B cell (primary cell): ENCODE measurements at regions not wholly inside any gene's neighbourhood (a gene's known extent, or its start where the extent isn't known, plus 50 kb on each side); places are given as distances from the start of the nearest gene placed in this dataset.

Experiments
- ATAC-seq: fragments of 200-7000 bp; cut with Tn5 transposase; one replicate; pipeline ENCODE4 v1.10.0; 2021; ENCODE audit warnings: low read depth, mild to moderate bottlenecking, moderate number of reproducible peaks, moderate library complexity
- CTCF ChIA-PET: fragments of 350-600 bp; sonication (Branson Sonifier 250); formaldehyde crosslinking; loops from one replicate; lab custom pipeline; 2021; ENCODE audit warnings: antibody characterized with exemption, inconsistent platforms; lab: Charles Lee
- POLR2A ChIA-PET: fragments of 350-600 bp; sonication (Branson Sonifier 250); formaldehyde crosslinking; loops from one replicate; lab custom pipeline; 2021; ENCODE audit warnings: antibody characterized with exemption; lab: Charles Lee
- DNase-seq: peaks from one replicate; pipeline ENCODE4 v3.0.0; 2013
- H2AFZ ChIP-seq: 2 replicates; pipeline ENCODE4 v1.6.1; 2012; ENCODE audit warnings: mild to moderate bottlenecking, low read depth, low read length; ENCODE audit not compliant: insufficient read depth, poor library complexity, severe bottlenecking
- H3K27ac ChIP-seq, 2 donors: 1 replicate in 1 of 2; 2 replicates in 1 of 2; pipeline ENCODE4 v1.5.1; 2012 to 2013; ENCODE audit warnings: low read length in 2 of 2, mild to moderate bottlenecking in 2 of 2, moderate library complexity in 1 of 2
- H3K27me3 ChIP-seq, 4 experiments: fragments of 200-600 bp in 1 of 4; sonication (generic) in 1 of 4; replicated peaks in 1 of 4; 1 replicate in 2 of 4; 2 replicates in 2 of 4; pipeline versions ENCODE4 v1.6.1 to v1.7.0; 2013 to 2016; ENCODE audit warnings: low read length in 3 of 4, mild to moderate bottlenecking in 2 of 4, mixed read lengths in 1 of 4, moderate library complexity in 1 of 4; ENCODE audit not compliant: insufficient read depth in 4 of 4, control insufficient read depth in 3 of 4; ENCODE audit errors: control extremely low read depth in 1 of 4
- H3K36me3 ChIP-seq, 2 experiments: replicated peaks in 1 of 2; 1 replicate in 1 of 2; 2 replicates in 1 of 2; pipeline versions ENCODE4 v1.6.1 to v1.7.1; 2013; ENCODE audit warnings: low read length in 1 of 2; ENCODE audit not compliant: insufficient read depth in 2 of 2, control insufficient read depth in 1 of 2; ENCODE audit errors: control extremely low read depth in 1 of 2, extremely low read depth in 1 of 2
- H3K4me1 ChIP-seq, 2 donors: fragments of 200-600 bp in 1 of 2; sonication (generic) in 1 of 2; 1 replicate in 1 of 2; 2 replicates in 1 of 2; pipeline versions ENCODE4 v1.5.1 to v1.6.1; 2013 to 2017; ENCODE audit warnings: low read length in 2 of 2; ENCODE audit not compliant: control insufficient read depth in 2 of 2, insufficient read depth in 2 of 2
- H3K4me2 ChIP-seq: replicated peaks from 2 replicates; pipeline ENCODE3; 2012; ENCODE audit warnings: mild to moderate bottlenecking, low read depth, low read length; ENCODE audit not compliant: poor library complexity, severe bottlenecking
- H3K4me3 ChIP-seq, 5 experiments: fragments of 200-600 bp in 1 of 5; sonication (generic) in 1 of 5; 1 replicate in 3 of 5; 2 replicates in 2 of 5; pipeline versions ENCODE4 v1.5.1 to v1.7.0; 2011 to 2016; ENCODE audit warnings: low read length in 4 of 5, mild to moderate bottlenecking in 4 of 5, low read depth in 2 of 5, control low read depth in 1 of 5, moderate library complexity in 1 of 5; ENCODE audit not compliant: insufficient read depth in 1 of 5; ENCODE audit errors: control extremely low read depth in 1 of 5, extremely low read depth in 1 of 5
- H3K79me2 ChIP-seq: fragments of 200-600 bp; sonication (generic); one replicate; pipeline ENCODE4 v1.6.0; 2016; ENCODE audit warnings: low read length; ENCODE audit not compliant: control insufficient read depth, insufficient read depth
- H3K9ac ChIP-seq: fragments of 200-600 bp; sonication (generic); 2 replicates; pipeline ENCODE4 v1.6.1; 2017; ENCODE audit warnings: mild to moderate bottlenecking, low read length, moderate library complexity
- H3K9me3 ChIP-seq, 3 donors: one replicate each; pipeline versions ENCODE4 v1.6.1 to v1.7.1; 2013; ENCODE audit warnings: low read length in 2 of 3; ENCODE audit not compliant: control insufficient read depth in 2 of 3, insufficient read depth in 1 of 3; ENCODE audit errors: control extremely low read depth in 1 of 3
- H4K20me1 ChIP-seq: 2 replicates; pipeline ENCODE4 v1.6.0; 2012; ENCODE audit warnings: mild to moderate bottlenecking, low read length; ENCODE audit not compliant: insufficient read depth, control insufficient read depth, poor library complexity, severe bottlenecking
- H3K27ac Mint-ChIP-seq: one replicate; pipeline ENCODE4 v1.8.0; 2021; ENCODE audit warnings: mixed read lengths
- H3K27me3 Mint-ChIP-seq: one replicate; pipeline ENCODE4 v1.8.0; 2021; ENCODE audit warnings: mixed read lengths
- H3K4me1 Mint-ChIP-seq: one replicate; pipeline ENCODE4 v1.8.0; 2021; ENCODE audit warnings: mixed read lengths
- H3K4me3 Mint-ChIP-seq: one replicate; pipeline ENCODE4 v1.8.0; 2021; ENCODE audit warnings: mixed read lengths
- H3K9me3 Mint-ChIP-seq: one replicate; pipeline ENCODE4 v1.8.0; 2022; ENCODE audit warnings: mixed read lengths; ENCODE audit not compliant: insufficient read depth
- EZH2 ChIP-seq: IDR thresholded peaks from 2 replicates; pipeline ENCODE4 v1.6.1; 2012; ENCODE audit warnings: borderline replicate concordance, low read depth, mild to moderate bottlenecking, moderate library complexity, low read length; ENCODE audit not compliant: insufficient read depth, poor library complexity, severe bottlenecking
- WGBS: methylation state at CpG from one replicate; pipeline ENCODE4 v1.1.5; 2013; ENCODE audit warnings: missing lambda C conversion rate; ENCODE audit not compliant: insufficient coverage; 5-methylcytosine and 5-hydroxymethylcytosine counted together
- intact Hi-C: fragments of 100-400 bp; cut with micrococcal nuclease; formaldehyde crosslinking; loops from one replicate; pipeline ENCODE4 v1.10.0; 2022
- TF ChIP-seq, protein P1 (sequence below): fragments of 200-600 bp; IDR thresholded peaks from one replicate; pipeline ENCODE4 v1.8.0; 2022; ENCODE audit warnings: antibody characterized with exemption, mild to moderate bottlenecking

DNA sequence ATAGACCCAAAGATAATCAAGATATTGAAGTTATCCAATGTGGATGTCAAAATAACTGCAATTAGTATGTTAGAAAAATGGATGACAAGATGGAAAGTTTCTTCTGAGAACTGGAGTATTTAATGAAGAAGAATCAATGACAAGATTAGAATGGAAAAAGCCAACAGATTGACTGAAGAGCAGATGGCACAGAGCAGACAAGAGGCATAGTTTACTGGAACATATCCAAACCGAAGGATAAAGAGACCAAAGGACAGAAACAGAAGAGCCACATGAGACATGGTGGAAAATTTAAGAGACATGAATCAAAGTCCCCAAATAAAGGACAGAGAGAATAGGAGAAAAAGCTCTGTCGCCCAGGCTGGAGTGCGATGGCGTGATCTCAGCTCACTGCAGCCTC lies 89.6 kb upstream of the RXFP2 start:
- no peaks in the 10 kb centered on the region for H3K36me3 ChIP-seq
- intact Hi-C loops = no loop called here
- no peaks in the 10 kb centered on the region for H3K27me3 ChIP-seq
- no peaks in the 10 kb centered on the region for H4K20me1 ChIP-seq
- ChIA-PET POLR2A (no interaction called here), CTCF (no interaction called here)
- no peak overlapping the region for H2AFZ ChIP-seq
- no peak overlapping the region for H3K27ac ChIP-seq
- H3K4me1 Mint-ChIP-seq = no peaks in the 10 kb centered on the region
- no peaks in the 10 kb centered on the region for H3K4me1 ChIP-seq
- no peak overlapping the region for H3K4me2 ChIP-seq
- H3K79me2 ChIP-seq = no peaks in the 10 kb centered on the region
- no peak for ATAC-seq
- no peak overlapping the region for H3K27ac Mint-ChIP-seq
- no peak overlapping the region for H3K4me3 ChIP-seq
- H3K27me3 Mint-ChIP-seq = no peaks in the 10 kb centered on the region
- 88% methylated on average over 1 of the region's 4 CpGs for WGBS
- no peak for DNase-seq
- no peak overlapping the region for H3K4me3 Mint-ChIP-seq
- peaks cover 0 to 1% (median 0%) of the 10 kb centered on the region in 3 donors for H3K9me3 ChIP-seq
- TF ChIP-seq, protein P1, sequence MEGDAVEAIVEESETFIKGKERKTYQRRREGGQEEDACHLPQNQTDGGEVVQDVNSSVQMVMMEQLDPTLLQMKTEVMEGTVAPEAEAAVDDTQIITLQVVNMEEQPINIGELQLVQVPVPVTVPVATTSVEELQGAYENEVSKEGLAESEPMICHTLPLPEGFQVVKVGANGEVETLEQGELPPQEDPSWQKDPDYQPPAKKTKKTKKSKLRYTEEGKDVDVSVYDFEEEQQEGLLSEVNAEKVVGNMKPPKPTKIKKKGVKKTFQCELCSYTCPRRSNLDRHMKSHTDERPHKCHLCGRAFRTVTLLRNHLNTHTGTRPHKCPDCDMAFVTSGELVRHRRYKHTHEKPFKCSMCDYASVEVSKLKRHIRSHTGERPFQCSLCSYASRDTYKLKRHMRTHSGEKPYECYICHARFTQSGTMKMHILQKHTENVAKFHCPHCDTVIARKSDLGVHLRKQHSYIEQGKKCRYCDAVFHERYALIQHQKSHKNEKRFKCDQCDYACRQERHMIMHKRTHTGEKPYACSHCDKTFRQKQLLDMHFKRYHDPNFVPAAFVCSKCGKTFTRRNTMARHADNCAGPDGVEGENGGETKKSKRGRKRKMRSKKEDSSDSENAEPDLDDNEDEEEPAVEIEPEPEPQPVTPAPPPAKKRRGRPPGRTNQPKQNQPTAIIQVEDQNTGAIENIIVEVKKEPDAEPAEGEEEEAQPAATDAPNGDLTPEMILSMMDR = no peak
- TF ChIP-seq EZH2 = no peak
- H3K9ac ChIP-seq = no peak overlapping the region
- H3K9me3 Mint-ChIP-seq = no peaks in the 10 kb centered on the region

DNA sequence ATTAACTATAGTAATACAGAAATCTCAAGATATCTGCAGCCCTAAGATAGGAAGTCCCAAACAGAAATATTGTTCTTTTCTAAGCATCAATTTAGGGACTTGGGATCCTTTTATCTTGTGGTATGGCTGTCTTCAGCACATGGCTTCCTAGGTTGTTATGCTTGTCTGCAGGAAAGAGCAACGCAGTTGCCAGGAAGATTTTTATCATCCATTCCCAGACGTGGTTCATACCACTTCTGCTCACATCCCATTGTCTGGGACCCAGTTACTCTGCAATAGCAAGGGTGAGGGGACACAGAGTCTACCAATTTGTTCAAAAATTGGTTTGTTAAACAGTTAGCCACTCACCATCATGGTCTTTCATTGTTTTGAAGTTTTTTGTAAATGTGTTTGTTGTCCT lies 85.6 kb upstream of the RXFP2 start:
- H4K20me1 ChIP-seq = no peaks in the 10 kb centered on the region
- no peaks in the 10 kb centered on the region for H3K27me3 Mint-ChIP-seq
- H3K36me3 ChIP-seq = no peaks in the 10 kb centered on the region
- no peak overlapping the region for H3K27ac ChIP-seq
- no peak overlapping the region for H3K4me3 ChIP-seq
- H3K4me2 ChIP-seq = no peak overlapping the region
- no peak overlapping the region for H2AFZ ChIP-seq
- no peaks in the 10 kb centered on the region for H3K4me1 Mint-ChIP-seq
- H3K27ac Mint-ChIP-seq = no peak overlapping the region
- H3K79me2 ChIP-seq = no peaks in the 10 kb centered on the region
- TF ChIP-seq, protein P1 = no peak
- no peak for TF ChIP-seq EZH2
- ChIA-PET CTCF (no interaction called here), POLR2A (no interaction called here)
- H3K4me1 ChIP-seq = no peaks in the 10 kb centered on the region
- WGBS = 37% methylated on average over 2 of the region's 2 CpGs
- H3K9ac ChIP-seq = no peak overlapping the region
- no peaks in the 10 kb centered on the region for H3K27me3 ChIP-seq
- peaks cover 0 to 1% (median 0%) of the 10 kb centered on the region in 3 donors for H3K9me3 ChIP-seq
- ATAC-seq = no peak
- H3K4me3 Mint-ChIP-seq = no peak overlapping the region
- peaks cover 4% of the 10 kb centered on the region for H3K9me3 Mint-ChIP-seq
- intact Hi-C loops = no loop called here
- no peak for DNase-seq
